ENCODE measurements at regions not wholly inside any gene's neighbourhood (a gene's known extent, or its start where the extent isn't known, plus 50 kb on each side); places are given as distances from the start of the nearest gene placed in this dataset.

GRCh38 chr22:27283240-27283639, 518.3 kb downstream of the MN1 start:
- Histone ChIP-seq H3K4me3 (ENCODE audit: low read depth, low read length) (no peak overlapping the region), H3K36me3 (ENCODE audit: control insufficient read depth, insufficient read depth, low read length) (no peaks in the 10 kb centered on the region), H3K27me3 (ENCODE audit: control insufficient read depth, insufficient read depth, low read length) (peaks cover 1% of the 10 kb centered on the region)
- DNase-seq (ENCODE audit: low read depth): no peak
- no peak for TF ChIP-seq CTCF (IDR thresholded peaks at IDR 0.05; ENCODE audit: insufficient read depth, low read length, poor library complexity, severe bottlenecking)

- TF ChIP-seq CTCF (IDR thresholded peaks at IDR 0.05; ENCODE audit: insufficient read depth, low read length, poor library complexity, severe bottlenecking): no peak
- no peaks in the 10 kb centered on the region for H3K36me3 ChIP-seq (ENCODE audit: control insufficient read depth, insufficient read depth, low read length)
- no peak for DNase-seq (ENCODE audit: low read depth)
- H3K27me3 ChIP-seq (ENCODE audit: control insufficient read depth, insufficient read depth, low read length): peaks cover 2% of the 10 kb centered on the region
- H3K4me3 ChIP-seq (ENCODE audit: low read depth, low read length): no peak overlapping the region
Observed at GRCh38 chr22:27283714-27284113, 517.8 kb downstream of the MN1 start.

- Histone ChIP-seq H3K36me3 (ENCODE audit: control insufficient read depth, insufficient read depth, low read length) (no peaks in the 10 kb centered on the region), H3K27me3 (ENCODE audit: control insufficient read depth, insufficient read depth, low read length) (peaks cover 2% of the 10 kb centered on the region), H3K4me3 (ENCODE audit: low read depth, low read length) (no peak overlapping the region)
- no peak for DNase-seq (ENCODE audit: low read depth)
- no peak for TF ChIP-seq CTCF (IDR thresholded peaks at IDR 0.05; ENCODE audit: insufficient read depth, low read length, poor library complexity, severe bottlenecking)
Observed at GRCh38 chr22:27284324-27284723, 517.2 kb downstream of the MN1 start.

GRCh38 chr22:27286711-27287110, 514.8 kb downstream of the MN1 start:
- no peak for DNase-seq (ENCODE audit: low read depth)
- TF ChIP-seq CTCF (IDR thresholded peaks at IDR 0.05; ENCODE audit: insufficient read depth, low read length, poor library complexity, severe bottlenecking): no peak
- H3K36me3 ChIP-seq (ENCODE audit: control insufficient read depth, insufficient read depth, low read length): no peaks in the 10 kb centered on the region
- H3K27me3 ChIP-seq (ENCODE audit: control insufficient read depth, insufficient read depth, low read length): peaks cover 2% of the 10 kb centered on the region
- H3K4me3 ChIP-seq (ENCODE audit: low read depth, low read length): no peak overlapping the region

GRCh38 chr22:27292542-27293299, 508.8 kb downstream of the MN1 start:
- Histone ChIP-seq H3K36me3 (ENCODE audit: control insufficient read depth, insufficient read depth, low read length) (no peaks in the 10 kb centered on the region), H3K4me3 (ENCODE audit: low read depth, low read length) (no peak overlapping the region), H3K27me3 (ENCODE audit: control insufficient read depth, insufficient read depth, low read length) (peaks cover 15% of the 10 kb centered on the region)
- no peak for DNase-seq (ENCODE audit: low read depth)
- no peak for TF ChIP-seq CTCF (IDR thresholded peaks at IDR 0.05; ENCODE audit: insufficient read depth, low read length, poor library complexity, severe bottlenecking)

Measured in kidney epithelial cell (primary cell).